GM04503 (cell line): ENCODE measurements at regions not wholly inside any gene's neighbourhood (a gene's known extent, or its start where the extent isn't known, plus 50 kb on each side); places are given as distances from the start of the nearest gene placed in this dataset.

Source experiments
- DNase-seq: peaks from one replicate; pipeline ENCODE4 v3.0.0-alpha.2; 2012; ENCODE audit warnings: low read depth

DNA sequence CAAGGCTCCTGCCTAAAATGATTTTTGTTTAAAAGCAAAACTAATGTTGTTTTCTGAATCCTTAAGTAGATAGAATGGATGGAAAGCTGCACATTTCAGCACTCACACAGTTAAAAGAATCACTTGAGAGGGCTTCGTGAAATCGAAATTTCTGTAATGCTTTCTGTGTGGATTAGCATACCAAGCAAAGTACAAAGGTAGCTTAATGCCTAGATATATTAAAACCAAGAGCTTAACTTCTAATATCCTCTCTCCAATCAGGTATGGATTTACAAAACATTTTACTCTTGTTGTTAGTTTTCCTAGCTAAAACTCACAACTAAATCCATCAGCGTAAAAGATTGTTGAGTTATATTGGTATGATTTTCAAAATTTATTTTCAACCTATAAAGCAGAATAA, 378.8 kb upstream of the PRMT6 start:
- no peak for DNase-seq

DNA sequence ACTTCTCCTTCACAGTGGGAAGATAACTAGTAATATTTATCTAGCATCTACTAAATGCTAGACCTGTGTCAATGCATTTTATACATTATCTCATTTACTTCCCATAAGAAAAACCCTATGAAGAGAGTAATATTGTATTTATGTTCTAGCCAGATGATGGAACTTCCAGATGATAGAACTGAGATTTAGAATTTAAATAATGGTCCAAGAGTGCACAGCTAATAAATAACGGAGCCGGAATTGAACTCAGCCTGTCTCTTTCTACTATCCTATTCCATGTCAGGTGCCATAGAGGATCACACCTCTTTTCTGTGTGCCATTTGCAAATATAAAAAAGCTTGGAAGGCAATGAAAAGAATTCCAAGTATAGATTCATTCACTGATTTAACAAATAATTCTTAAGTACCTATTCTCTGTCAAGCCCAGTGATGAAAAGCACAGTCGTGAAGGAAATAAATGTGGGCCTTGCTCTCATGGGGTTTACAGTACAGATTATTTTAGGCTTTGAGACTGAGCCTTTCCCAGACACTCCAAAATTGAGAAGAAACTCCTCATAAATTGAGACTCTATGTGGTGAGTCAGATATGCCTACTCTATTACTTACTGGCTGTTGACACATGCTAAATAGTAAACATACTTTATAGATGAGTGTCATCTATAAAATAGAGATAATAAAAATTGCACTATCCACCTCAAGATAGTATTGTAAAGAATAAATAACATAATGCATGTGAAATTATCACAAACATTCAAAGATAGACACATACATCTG, 378.0 kb upstream of the PRMT6 start:
- no peak for DNase-seq

DNA sequence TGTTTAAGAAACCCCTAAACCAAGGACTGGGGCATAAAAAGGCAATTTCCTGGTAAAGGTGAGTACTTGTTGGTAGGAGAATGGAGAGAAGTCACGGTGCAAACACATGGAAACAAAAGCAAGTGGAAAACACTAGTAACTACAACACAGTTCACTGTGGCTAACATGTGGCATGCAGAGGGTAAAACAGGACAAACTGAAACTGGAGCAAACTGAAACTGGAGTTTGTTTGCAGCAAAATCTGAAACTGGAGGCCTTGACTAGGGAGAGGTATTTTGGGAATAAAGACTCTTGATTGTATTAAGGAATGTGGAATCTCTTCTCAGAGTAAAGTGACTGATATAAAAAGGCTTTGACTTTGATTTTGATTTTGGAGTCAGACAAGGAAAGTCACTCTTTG, 376.3 kb upstream of the PRMT6 start:
- no peak for DNase-seq

DNA sequence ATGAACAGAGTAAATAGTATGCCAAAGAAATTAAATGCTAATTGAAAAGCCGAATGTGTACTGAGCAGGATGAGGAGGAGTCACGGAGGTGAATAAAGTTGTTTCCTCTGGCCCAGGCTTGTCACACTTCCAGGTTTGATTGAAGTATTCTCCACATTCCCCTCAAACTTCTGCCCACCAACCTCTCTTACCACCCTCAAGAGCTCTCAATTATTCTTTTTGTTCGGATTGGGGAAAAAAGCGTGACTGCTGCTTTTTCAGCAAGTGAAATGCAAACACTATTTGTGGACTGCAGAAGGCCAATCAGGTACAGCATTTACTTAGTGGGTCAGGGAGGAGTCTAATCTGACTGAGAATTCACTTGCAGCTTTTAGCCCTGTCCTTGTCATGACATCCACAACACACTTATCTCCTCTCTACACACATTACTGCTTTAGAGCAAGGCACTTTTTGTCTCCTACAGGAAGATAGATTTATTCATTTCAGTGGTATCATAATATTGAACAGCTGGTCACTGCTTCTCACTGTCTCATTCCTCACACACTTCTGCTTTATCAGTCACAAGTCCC, 375.6 kb upstream of the PRMT6 start:
- no peak for DNase-seq

DNA sequence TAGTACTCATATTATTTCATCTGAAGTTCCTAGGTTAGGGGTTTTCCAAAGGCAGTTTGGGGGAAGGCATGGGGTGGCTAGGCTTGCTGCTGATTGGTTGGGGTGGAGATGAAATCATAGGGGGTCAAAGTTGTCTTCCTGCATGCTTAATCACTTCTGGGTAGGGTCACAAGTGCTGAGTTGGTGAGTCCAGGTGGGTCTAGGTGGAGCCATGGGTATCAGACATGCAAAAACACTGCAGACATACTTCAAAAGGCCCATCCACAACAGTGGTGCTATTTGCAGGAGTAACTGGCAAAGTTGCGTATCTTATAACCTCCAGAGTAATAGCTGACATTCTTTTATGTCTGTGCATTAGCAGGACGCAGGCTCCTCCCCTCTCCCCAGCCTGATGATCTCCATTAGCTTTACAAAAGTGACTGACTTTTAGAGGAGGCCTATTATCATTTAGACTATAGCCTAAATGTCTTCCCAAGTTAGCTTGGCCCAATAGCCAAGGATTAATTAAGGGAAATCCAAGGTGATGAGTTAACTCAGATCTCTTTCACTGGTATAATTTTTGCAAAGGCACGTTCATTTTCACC, 374.4 kb upstream of the PRMT6 start:
- DNase-seq = no peak

DNA sequence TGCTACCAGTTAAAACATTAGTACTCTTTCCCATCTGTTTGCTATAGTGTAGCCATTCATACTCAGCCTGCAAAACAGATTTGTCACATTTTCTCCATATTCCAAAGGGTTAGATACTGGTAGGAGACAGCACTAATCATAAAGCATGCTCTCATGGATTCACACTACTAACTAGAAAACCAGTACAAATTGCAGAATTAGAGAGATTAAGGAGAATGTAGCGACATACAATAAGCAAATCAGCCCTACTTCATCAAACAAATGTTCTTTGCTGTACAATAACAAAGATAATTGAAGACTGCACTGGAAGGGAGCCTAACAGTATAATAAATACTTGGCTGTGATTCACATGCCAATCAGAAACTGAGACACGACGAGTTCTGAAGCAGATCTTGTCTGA, 368.0 kb upstream of the PRMT6 start:
- DNase-seq = no peak

DNA sequence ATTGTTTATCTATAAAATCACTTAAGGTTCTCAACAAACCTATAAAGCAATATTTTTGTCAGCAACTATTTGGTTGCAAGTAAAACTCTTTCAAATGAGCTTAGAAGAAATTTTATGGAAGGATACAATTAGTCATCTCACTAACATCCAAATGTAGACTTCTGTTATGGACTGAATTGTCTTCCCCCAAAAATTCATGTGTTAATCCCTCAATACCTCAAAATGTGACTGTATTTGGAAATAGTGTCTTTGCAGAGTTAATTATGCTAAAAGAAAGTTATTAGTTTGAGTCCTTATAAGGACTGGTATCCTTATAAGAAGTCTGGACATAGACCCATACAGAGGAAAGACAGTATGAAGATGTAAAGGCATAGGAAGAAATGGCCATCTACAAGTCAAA, 357.8 kb upstream of the PRMT6 start:
- DNase-seq = no peak

DNA sequence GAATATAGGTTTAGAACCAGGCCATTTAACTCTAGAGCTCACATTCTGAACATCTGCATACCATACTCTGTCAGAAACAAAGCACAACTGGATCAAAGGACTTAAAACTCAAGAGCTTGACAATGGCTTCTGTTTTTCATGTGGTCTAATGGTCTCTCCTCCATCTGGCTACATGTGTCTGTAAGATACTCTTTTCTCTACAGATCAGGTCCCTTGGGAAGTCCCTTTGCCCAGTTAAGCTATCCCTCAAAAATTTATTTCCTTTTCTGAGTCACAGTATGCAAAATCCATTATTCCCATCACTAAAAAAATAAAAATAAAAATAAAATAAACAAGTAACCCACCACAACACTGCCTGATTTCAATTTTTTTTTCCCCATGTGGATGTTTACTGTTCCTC, 357.0 kb upstream of the PRMT6 start:
- peak; percentile 45 for DNase-seq

DNA sequence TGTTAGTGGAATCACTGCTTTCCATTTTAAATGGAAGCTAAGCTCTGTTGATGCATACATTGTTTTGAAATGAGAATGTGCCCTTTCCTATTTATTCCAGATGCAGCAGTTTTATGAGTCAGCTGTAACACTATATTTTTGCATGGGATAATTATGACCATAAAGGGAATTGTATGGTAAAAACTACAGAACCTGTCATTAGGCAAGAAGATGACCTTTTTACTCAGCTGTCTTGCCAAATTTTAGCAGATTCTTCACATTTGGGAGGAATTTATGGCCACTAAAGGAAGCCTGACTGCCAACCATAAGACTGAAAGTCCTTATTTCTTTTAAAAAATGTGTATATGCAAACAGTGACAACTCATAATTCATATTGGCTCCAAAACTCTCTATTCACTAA, 356.3 kb upstream of the PRMT6 start:
- DNase-seq = peak; percentile 68

DNA sequence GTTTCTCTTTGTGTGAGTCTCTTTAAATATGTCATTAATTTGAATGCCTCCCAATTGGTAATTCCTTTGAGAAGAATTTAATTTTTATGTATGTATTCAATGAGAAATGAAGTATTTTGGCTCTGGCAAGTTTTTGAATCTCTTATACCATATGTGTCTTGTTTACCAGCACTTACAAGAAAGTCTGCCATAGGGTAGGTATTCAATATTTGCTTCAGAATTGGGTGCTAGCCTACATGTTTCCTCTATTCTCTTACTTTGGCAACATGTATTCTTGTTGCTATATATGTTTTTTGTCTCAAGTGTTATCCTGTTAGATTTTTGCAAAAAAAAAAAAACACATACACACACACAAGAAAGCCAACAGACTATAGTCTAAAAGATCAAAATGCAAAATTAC, 350.5 kb upstream of the PRMT6 start:
- DNase-seq = no peak

DNA sequence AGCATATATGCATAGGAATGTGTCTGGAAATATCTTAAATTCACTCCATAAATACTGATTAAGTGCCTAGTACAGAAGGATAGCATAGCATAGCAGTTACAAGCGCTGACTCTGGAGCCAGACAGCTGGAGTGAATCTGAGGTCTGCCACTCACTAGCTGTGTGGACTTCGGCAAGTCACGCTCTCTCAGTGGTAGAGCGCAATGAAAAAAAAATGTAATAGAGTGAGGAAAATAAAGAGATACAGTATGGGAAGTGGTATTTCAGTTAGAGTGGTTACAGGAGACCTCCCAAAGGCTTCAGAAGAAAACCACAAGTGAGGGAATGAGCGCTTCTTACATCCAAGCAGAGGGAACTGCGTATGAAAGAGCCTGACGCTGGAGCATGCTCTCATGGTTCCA, 338.9 kb upstream of the PRMT6 start:
- DNase-seq = no peak

DNA sequence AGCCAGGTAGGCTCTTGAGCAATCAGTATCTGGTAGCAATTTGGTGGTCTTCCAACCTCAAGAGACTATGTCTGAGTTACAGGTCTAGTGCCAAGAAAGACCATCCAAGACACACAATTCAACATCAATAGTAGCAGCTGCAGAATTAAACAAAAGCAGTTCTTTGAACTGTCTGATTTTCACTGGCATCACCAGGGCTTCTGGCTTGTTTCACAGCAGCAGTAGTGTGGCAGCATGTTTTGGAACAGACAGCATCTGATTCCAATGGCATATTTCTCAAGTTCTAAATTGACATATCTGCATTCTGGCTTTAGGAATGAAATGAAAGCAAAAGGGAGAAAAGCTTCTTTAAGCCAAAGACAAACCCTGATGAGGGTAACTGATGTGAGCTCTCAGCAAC, 334.7 kb upstream of the PRMT6 start:
- no peak for DNase-seq

DNA sequence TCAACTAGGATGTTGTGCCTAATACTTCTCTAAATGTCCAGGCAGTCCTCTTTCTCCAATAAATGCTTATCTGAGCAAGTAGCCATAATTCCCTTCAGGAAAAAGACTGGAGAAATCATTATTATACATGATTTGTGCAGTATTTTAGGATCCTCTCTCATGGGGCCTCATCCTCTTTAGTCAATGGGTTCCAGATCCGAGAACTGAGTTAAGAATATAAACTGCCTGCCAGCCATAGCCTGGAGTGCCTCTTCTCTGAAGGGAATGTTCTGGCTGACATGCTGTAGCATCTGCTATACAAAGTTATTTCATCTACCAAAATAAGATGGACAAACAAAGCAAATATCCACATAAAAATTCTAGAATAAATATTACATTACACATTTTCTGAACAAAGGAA, 334.0 kb upstream of the PRMT6 start:
- DNase-seq = no peak

DNA sequence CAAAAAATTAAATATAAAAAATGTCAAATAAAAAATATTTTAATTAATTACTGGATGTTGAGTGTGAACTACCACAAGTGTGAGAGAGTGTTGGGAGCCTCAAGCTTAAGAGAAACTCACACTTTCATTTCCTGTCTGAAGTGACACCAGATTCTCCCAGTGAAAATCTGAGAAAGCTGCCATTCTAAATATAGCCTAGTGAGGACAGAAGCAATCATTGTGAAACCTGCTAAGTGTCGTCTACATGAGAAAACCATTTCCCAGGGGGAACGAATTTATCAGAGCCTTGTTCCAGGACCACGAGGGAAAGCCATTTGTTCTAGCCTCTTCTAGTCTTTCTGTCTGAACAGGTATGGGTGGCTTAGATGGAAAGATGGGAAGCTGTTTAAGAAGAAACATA, 329.3 kb upstream of the PRMT6 start:
- no peak for DNase-seq

DNA sequence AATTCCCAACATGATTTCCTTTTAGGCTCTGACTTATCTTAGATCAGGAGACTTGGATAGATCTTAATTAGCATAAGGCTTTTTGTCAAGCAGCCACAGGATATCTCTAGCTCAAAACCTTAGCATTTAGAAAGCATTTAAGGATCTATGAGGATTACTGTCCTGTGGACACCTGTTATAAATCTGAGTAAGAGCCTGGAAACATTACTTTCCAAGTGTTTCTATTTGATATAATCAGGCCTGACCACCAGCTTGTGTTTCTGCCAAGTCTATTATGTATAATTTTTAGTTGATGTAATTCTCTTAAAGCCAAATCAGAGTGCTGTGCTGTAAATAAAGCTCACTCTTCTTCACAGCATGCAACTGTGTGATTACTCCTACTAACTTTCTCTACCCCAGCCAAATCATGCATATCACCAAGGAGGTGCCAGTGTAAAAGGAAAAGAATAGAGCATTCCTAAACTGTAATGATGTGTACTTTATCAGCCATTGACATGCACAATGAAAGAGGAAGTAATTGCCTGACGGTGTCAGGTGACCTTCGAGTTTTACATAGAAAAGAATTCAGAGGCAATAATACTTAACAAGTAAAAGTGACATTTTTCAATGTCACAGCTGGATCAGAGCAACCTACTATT, 309.9 kb upstream of the PRMT6 start:
- no peak for DNase-seq

DNA sequence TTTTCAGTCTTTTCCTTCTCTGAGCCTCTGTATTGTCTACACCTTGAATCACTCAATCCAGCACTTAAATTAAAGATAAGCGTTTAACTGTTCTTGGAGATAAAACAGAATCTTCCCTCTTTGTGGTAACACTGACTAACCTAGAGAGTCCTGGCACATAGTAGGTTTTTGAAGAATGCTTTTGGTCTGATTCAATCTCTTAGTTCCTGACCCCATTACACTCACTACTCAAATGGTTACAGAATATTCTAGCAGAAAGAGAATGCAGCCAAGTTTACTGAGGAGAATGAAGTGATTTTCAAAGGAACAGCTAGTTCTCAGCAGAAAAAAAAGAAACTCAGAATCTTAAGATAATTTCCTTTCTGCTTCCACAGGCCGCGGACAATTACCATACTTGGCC, 309.2 kb upstream of the PRMT6 start:
- DNase-seq = no peak

DNA sequence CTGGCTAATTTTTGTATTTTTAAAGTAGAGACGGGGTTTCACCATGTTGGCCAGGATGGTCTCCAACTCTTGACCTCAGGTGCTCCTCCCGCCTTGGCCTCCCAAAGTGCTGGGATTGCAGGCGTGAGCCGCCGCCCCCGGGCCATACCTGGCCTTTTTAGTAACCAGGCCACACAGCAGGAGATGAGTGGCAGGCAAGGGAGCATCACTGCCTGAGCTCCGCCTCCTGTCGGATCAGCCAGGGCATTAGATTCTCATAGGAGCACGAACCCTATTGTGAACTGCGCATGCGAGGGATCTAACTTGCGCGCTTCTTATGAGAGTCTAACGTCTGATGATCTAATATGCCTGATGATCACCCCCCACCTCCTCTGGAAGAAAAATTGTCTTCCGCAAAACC, 308.7 kb upstream of the PRMT6 start:
- no peak for DNase-seq

DNA sequence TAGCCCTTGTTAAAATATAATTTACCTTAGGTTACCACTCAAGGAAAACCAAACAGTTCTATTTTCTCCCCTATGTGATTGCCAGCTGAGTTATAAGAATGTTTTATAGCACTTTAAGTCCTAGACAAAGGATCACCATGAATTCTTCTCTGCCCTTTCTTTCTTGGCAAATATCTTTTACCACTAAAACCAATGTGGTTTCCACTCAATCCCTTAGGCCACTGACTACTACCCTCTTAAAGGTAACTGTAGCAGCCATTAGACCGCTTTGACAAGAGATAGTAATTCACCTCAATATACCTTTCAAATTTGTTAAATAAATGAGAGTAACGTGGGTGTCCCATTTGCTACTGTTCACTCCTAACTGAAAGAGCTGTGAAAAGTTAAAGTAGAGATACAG, 307.9 kb upstream of the PRMT6 start:
- DNase-seq = no peak

DNA sequence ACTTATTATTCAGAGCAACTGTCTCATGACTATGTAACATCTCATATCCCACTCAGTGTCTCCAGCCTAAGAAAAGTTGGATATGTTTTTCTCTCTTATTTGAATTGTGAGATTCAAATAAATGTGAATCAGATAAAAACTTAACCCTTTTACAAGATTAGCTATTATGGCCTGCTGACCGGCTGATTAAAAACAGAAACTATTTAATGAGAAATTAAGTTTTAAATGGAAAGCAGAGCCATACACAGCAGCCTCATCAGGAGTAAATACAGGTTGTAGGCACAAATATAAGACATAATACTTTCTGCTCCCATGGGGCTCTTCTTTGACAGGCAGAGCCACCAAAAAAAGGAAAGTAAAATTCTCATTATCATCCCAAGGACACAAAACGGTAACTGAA, 307.0 kb upstream of the PRMT6 start:
- DNase-seq = no peak

DNA sequence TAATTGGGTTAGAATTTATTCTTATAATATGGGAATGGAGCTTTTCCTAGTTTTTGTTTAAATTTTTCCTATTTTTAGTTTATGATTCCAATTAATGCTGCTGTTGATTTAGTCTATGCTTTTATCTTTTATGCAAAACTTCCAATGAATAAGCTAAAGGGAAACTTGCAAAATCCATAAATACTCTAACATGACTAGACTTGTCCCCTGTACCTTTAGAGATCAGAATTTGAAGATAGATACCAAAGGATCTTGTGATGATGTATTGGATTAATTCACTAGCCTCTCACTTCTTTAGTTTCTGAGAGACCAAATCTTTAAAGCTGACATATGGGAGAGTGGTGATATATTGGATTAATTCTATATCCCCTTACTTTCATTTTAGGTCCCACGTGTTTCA, 306.6 kb upstream of the PRMT6 start:
- no peak for DNase-seq

DNA sequence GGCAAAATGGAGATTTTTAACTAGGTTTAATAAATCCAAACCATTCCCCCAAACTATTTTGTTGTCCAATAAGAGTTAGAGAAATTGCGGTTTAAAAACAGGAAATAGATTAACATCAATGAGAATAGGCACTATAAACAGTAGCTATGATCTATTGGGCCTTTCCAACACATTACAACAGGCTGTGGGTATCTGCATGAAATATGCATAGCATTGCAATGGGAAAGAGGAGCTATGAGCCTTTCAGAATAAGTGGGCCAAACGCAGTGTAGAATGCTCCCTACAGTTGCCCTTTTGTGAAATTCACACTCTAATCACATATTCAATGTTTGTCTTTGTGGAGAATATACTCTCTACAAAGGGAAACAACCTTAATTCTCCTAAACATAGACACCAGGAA, 305.5 kb upstream of the PRMT6 start:
- no peak for DNase-seq

DNA sequence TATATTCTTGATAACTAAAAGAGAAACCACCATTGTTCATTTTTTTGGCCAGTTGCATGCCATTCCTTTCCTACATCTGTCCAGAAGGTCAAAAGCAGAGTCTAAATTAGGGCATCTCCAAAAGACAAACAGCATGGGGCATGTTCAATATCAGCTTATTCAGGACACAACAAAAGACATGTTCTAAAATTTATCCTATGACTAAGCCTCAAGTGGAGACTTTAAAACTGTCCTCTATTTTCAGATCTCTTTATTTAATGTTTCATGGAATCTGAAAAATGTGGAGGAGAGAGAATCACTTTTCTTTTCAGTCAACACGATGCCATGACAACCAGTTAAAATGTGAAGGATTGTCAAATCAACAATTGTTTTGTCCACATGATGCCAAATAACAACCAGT, 303.4 kb upstream of the PRMT6 start:
- DNase-seq = no peak

DNA sequence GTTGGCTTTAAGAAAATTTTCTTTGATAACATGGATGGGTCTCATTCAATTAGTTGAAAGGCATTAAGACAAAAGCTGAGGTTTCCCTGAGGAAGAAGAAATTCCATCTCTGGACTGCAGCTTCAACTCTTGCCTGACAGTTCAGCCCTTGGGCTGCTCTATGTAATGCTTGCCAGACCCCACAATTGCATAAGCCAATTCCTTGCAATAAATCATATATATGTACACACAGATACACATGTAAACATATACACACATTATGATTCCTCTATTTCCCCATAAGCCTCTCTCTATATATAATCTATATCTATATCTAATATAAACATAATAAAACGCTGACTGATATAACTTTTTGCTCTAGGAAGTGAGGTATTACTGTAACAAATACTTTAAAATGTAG, 301.5 kb upstream of the PRMT6 start:
- DNase-seq = no peak
